GM19351 (cell line): ENCODE measurements at regions not wholly inside any gene's neighbourhood (a gene's known extent, or its start where the extent isn't known, plus 50 kb on each side); places are given as distances from the start of the nearest gene placed in this dataset.
"Not testable (repeated sequence)": the region's sequence is repeated elsewhere in the genome, so short reads cannot be mapped to it uniquely, and the experiment has no call there.

Experiments
- ATAC-seq: cut with Tn5 transposase; IDR thresholded peaks from one replicate; pipeline ENCODE4 v1.9.1; 2021; ENCODE audit warnings: mild to moderate bottlenecking, moderate library complexity; ENCODE audit not compliant: unreplicated experiment

- no peak for ATAC-seq
These were observed 472.2 kb upstream of the ZMIZ1 start for GRCh38 chr10:78596556-78596955.

- no peak for ATAC-seq
These were observed 470.8 kb upstream of the ZMIZ1 start for GRCh38 chr10:78597796-78598555.

GRCh38 chr10:78599122-78599853 lies 469.5 kb upstream of the ZMIZ1 start:
- ATAC-seq = no peak

GRCh38 chr10:78600121-78600665 lies 468.6 kb upstream of the ZMIZ1 start:
- ATAC-seq = no peak

GRCh38 chr10:78600740-78601139 lies 468.0 kb upstream of the ZMIZ1 start:
- ATAC-seq = no peak

GRCh38 chr10:78602201-78602932 lies 466.4 kb upstream of the ZMIZ1 start:
- no peak for ATAC-seq

- no peak for ATAC-seq
These were observed 464.5 kb upstream of the ZMIZ1 start for GRCh38 chr10:78604286-78604685.

GRCh38 chr10:78604721-78605120 lies 464.0 kb upstream of the ZMIZ1 start:
- ATAC-seq = no peak

GRCh38 chr10:78605800-78606350 lies 462.9 kb upstream of the ZMIZ1 start:
- ATAC-seq = no peak

GRCh38 chr10:78606766-78607165 lies 462.0 kb upstream of the ZMIZ1 start:
- not testable (repeated sequence) for ATAC-seq

- ATAC-seq = no peak
These were observed 458.8 kb upstream of the ZMIZ1 start for GRCh38 chr10:78609976-78610375.

GRCh38 chr10:78613132-78613531 lies 455.6 kb upstream of the ZMIZ1 start:
- ATAC-seq = no peak

- no peak for ATAC-seq
These were observed 454.5 kb upstream of the ZMIZ1 start for GRCh38 chr10:78614267-78614666.

- no peak for ATAC-seq
These were observed 454.0 kb upstream of the ZMIZ1 start for GRCh38 chr10:78614744-78615143.

- no peak for ATAC-seq
These were observed 452.6 kb upstream of the ZMIZ1 start for GRCh38 chr10:78616125-78616695.

- ATAC-seq = no peak
These were observed 451.7 kb upstream of the ZMIZ1 start for GRCh38 chr10:78617115-78617514.

- no peak for ATAC-seq
These were observed 451.1 kb upstream of the ZMIZ1 start for GRCh38 chr10:78617631-78618030.

GRCh38 chr10:78618050-78618449 lies 450.7 kb upstream of the ZMIZ1 start:
- no peak for ATAC-seq

- ATAC-seq = no peak
These were observed 449.5 kb upstream of the ZMIZ1 start for GRCh38 chr10:78619115-78619851.

GRCh38 chr10:78619896-78620295 lies 448.9 kb upstream of the ZMIZ1 start:
- ATAC-seq = no peak
